ENCODE measurements at regions not wholly inside any gene's neighbourhood (a gene's known extent, or its start where the extent isn't known, plus 50 kb on each side); places are given as distances from the start of the nearest gene placed in this dataset.

GRCh38 chr1:218165701-218166114, 119.4 kb upstream of the RRP15 start:
- no peaks in the 10 kb centered on the region for H4K20me1 ChIP-seq (replicated peaks; ENCODE audit: control insufficient read depth, insufficient read depth, low read length)
- H3K4me2 ChIP-seq (ENCODE audit: insufficient read depth, low read length): no peak overlapping the region
- POLR2A ChIA-PET: no interaction called here
- no peaks in the 10 kb centered on the region for H3K9me3 ChIP-seq (replicated peaks; ENCODE audit: control insufficient read depth, insufficient read depth, low read depth, low read length)
- FAIRE-seq (no peak), DNase-seq (ENCODE audit: extremely low read depth in 1 of 4, low spot score in 3 of 4) (no peak), ATAC-seq (no peak)
- no peaks in the 10 kb centered on the region for H3K36me3 ChIP-seq (ENCODE audit: control insufficient read depth, insufficient read depth, low read length)
- TF ChIP-seq, protein P1, sequence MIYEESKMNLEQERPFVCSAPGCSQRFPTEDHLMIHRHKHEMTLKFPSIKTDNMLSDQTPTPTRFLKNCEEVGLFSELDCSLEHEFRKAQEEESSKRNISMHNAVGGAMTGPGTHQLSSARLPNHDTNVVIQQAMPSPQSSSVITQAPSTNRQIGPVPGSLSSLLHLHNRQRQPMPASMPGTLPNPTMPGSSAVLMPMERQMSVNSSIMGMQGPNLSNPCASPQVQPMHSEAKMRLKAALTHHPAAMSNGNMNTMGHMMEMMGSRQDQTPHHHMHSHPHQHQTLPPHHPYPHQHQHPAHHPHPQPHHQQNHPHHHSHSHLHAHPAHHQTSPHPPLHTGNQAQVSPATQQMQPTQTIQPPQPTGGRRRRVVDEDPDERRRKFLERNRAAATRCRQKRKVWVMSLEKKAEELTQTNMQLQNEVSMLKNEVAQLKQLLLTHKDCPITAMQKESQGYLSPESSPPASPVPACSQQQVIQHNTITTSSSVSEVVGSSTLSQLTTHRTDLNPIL (CRISPR knock-in tag; IDR thresholded peaks at IDR 0.05): no peak
- no peak for TF ChIP-seq NBN (IDR thresholded peaks at IDR 0.05; ENCODE audit: low read depth)
- TF ChIP-seq BRCA1 (IDR thresholded peaks at IDR 0.05): no peak
- no peak for TF ChIP-seq BRCA1 (CRISPR knock-in tag; IDR thresholded peaks at IDR 0.05)
- TF ChIP-seq RCOR1 (IDR thresholded peaks at IDR 0.05; ENCODE audit: borderline replicate concordance in 1 of 2, low read depth in 2 of 2, low read length in 2 of 2): no peak
- TF ChIP-seq, protein P2, sequence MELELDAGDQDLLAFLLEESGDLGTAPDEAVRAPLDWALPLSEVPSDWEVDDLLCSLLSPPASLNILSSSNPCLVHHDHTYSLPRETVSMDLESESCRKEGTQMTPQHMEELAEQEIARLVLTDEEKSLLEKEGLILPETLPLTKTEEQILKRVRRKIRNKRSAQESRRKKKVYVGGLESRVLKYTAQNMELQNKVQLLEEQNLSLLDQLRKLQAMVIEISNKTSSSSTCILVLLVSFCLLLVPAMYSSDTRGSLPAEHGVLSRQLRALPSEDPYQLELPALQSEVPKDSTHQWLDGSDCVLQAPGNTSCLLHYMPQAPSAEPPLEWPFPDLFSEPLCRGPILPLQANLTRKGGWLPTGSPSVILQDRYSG (tag; conservative IDR thresholded peaks at IDR 0.05; ENCODE audit: low read depth): no peak
- 0 out of 5 replicates have a peak, but pooled peaks cover 2 to 5% of the 10 kb centered on the region in 2 experiments for H3K27me3 ChIP-seq (ENCODE audit: control insufficient read depth in 2 of 2, insufficient read depth in 2 of 2, low read length in 2 of 2)
- H3K9ac ChIP-seq (ENCODE audit: insufficient read depth in 1 of 2, low read depth in 2 of 2, low read length in 2 of 2): no peak overlapping the region
- WGBS (ENCODE audit: insufficient coverage, low coverage, missing lambda C conversion rate): 3% methylated on average over 10 of the region's 10 CpGs
- in situ Hi-C loops (cut with MboI) (no loop called here), intact Hi-C loops (cut with micrococcal nuclease) (no loop called here)
- CTCF ChIA-PET (ENCODE audit: low intra/inter-chr PET ratio): no interaction called here
- no TSS peak for BruUV-seq (replicated peaks)
- H3K9me1 ChIP-seq (ENCODE audit: control insufficient read depth, insufficient read depth, low read length): no peaks in the 10 kb centered on the region
- H3K27ac ChIP-seq (ENCODE audit: extremely low read depth, low read depth, low read length): no peak overlapping the region
- no peak overlapping the region for H3K4me3 ChIP-seq
- no peak overlapping the region for H2AFZ ChIP-seq (ENCODE audit: low read depth, low read length)
- H3K4me1 ChIP-seq (replicated peaks in 1 of 2; ENCODE audit: control insufficient read depth in 2 of 2, insufficient read depth in 2 of 2, low read length in 2 of 2): peaks cover 0 to 3% of the 10 kb centered on the region in 2 experiments; a peak in 1 of 5 replicates
- H3K79me2 ChIP-seq (ENCODE audit: control insufficient read depth, insufficient read depth, low read length): no peaks in the 10 kb centered on the region

All from K562 (cell line).